ENCODE measurements at regions not wholly inside any gene's neighbourhood (a gene's known extent, or its start where the extent isn't known, plus 50 kb on each side); places are given as distances from the start of the nearest gene placed in this dataset.

GRCh38 chr6:17047889-17048288, 54.0 kb upstream of the STMND1 start:
- no peak for DNase-seq

- no peak for DNase-seq
Measured at GRCh38 chr6:17045581-17046322, 56.1 kb upstream of the STMND1 start.

- no peak for DNase-seq
Measured at GRCh38 chr6:17043148-17043522, 58.7 kb upstream of the STMND1 start.

DNA sequence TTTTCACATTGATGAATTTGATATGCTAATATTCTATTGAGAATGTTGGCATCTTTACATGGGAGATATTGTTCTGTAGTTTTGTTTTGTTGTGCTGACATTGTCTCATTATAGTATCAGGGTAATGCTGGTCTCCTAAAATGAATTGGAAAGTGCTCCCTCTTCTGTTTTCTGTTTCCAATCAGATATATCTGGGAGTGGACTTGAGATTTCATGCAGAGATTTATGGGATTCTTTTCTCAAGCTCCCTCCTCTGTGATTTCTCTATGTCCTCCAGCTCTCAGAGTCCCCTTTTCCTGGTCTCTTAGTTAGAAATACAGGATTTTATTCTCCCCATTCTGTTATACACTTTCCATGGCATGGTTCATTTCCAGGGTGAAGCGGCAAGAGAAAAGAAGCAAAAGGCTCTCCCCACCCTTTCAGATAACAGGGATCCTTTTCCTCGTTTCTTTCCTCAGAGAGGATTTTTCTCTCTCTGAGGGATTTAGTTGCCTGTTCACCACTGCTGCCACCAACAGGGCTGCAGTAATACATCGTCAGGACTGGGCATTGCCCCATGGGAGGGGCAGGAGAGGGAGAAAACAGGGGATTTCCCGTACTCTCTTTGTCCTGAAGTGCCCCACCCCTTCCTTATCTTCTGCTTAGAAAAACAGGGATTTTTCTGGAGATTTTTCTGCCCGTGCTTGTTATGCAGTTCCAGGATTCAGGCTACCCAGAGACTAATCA, 59.3 kb upstream of the STMND1 start:
- DNase-seq: no peak

DNA sequence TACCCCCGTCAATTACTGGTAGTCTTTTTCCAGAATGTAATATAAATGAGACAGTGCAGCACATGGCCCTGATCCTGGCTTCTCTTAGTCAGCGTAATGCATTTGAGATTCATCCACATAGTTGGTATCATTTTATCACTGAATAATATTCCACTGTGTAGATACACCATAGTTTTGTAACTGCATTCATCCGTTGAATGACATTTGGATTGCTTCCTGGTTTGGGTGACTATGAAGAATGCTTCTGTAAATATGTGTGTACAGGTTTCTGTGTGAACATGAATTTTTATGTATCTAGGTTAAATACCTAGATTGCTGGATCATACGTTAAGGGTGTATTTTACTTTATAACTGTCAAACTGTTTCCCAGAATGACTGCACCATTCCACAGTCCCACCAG, 62.6 kb upstream of the STMND1 start:
- no peak for DNase-seq

GRCh38 chr6:17038316-17038715, 63.5 kb upstream of the STMND1 start:
- DNase-seq: no peak

- DNase-seq: no peak
Measured at GRCh38 chr6:17036065-17036393, 65.8 kb upstream of the STMND1 start.

DNA sequence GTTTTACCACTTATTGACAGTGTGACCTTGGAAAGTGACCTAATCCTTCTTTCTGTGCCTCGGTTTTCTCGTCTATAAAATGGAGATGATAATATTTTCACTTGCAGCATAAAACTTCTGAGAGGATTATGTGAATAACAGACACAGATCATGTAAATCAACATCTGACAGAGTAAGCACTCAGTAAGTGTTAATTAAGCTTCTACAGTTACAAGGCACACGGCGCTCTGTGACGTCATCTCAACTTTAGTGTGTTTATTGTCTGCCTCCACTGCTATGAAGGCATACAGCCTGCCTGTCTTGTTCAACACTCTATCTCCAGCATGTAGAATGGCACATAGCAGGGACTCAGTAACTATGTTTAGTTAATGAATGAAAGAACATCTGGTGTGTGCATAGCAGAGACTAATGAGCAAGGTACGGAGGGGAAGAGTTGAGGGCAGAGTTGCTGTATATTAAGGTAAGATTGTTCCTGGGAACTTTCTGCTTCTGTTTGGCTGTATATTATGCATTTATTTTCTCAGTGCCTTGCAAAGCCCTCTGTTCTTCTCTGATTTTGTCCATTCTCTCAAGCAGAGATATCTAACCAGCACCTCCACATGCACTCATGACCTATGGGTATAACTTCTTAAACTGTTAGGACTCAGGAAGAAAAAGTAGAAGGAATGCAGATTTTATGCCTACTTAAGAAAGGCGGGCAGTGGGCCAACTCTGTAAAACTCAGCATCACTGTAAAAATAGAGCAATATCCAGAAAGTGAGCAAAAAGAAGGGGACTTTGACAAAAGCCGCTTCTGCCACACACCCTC, 66.4 kb upstream of the STMND1 start:
- DNase-seq: no peak

DNA sequence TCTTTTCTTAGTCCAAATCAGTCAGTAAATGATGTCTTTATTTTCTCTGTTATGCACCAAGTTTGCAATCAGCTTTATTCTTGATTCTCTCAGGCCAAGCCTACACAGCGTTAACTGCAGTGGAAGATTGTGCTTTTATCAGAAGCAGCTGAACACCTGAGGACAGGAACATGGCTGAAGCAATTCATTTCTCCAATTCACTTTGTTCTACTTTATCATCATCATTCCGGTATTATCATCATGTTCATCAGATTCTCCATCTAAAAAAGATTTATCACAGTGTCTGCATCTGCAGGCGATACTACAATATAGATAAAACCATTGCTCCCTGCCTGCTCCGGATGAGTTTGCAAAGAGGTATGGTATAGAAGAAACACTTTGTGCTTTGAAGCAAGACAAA, 68.1 kb upstream of the STMND1 start:
- no peak for DNase-seq

DNA sequence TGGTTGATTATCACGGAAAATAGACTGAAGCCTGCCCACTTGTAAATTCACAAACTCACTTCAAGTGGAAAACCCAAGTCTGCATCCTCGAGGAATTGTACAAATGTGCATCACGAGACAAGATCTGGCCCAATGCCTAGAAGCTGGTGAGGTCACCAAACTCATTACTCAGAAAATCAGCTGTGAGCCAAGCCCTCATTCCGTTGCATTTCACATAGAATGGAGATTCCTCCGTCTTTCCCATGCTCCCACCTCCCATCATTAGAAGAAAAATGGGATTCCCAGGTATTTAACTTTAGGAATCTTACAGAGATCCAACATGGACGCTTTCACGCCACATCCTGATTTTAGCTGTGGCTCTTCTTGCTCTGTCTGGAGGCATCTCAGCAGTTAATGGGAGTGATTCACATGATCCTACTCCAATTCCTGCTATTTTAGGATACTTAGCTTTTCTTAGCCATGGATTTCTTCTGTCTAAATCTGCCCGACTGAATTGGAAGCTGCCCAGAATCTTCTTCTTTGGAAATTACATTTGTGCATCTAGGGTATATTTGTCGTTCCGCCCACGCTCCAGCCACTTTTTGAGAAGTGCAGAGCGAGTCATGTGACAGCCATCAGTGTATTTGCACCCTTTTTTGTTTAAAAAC, 68.7 kb upstream of the STMND1 start:
- no peak for DNase-seq

DNA sequence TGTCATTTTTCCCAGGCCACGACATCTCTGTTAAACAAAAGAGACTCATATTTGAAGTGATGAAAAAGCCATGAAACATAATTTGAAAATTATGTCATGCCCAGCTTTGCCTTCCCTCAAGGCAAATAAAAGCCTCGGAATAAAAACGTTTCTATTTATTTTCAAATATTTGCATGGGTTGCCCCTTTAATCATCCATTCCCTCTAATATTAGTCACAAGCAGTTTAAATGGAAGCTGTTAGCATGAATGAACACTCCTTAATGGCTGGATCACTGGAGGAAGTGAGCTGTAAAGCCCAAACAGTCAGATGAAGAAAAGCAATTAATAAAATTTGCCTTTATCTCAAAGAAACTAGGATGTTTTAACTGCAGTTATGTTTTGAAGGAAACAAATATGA, 69.3 kb upstream of the STMND1 start:
- DNase-seq: no peak

- no peak for DNase-seq
Measured at GRCh38 chr6:17031961-17032360, 69.9 kb upstream of the STMND1 start.

DNA sequence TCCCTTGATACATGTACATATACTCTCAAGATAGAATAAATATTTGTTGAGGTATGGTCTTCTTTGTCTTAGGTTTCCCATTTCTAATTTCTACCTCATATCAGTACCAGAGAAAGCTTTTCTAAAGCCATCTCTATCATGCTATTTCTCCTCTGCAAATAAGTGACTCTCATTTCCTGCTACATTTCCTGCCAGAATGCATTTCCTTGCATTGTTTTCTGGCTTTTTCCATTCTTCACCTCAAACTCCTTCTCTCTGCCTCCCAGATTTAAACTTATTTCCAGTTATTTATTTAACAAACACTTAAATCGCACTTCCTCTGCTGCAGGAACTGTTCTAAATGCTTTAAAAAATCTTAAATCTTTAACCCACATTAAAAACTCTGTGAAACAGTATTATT, 74.4 kb upstream of the STMND1 start:
- DNase-seq: no peak

- DNase-seq: no peak
Measured at GRCh38 chr6:17022604-17023003, 79.2 kb upstream of the STMND1 start.

DNA sequence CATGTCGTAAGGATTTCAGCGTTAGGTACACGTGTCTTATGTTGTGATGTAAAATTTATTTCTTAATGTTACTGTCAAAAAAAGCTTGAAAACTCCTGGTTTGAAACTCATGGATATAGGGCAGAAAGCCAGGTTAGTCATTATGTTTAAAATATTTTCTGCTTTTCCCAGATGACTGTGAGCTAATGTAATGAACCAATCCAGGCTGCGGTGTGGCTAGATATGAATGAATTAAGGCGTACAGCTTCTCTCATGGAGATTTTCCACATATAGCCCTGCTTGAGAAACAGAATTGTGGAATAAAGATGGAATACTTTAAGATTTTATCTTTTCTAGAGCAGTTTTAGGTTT, 80.3 kb upstream of the STMND1 start:
- DNase-seq: no peak

GRCh38 chr6:17020889-17021538, 80.8 kb upstream of the STMND1 start:
- DNase-seq: no peak

GRCh38 chr6:17018425-17018824, 83.4 kb upstream of the STMND1 start:
- no peak for DNase-seq

- no peak for DNase-seq
Measured at GRCh38 chr6:17017416-17017815, 84.4 kb upstream of the STMND1 start.

- DNase-seq: peak; percentile 72
Measured at GRCh38 chr6:17015551-17016381, 86.1 kb upstream of the STMND1 start.

DNA sequence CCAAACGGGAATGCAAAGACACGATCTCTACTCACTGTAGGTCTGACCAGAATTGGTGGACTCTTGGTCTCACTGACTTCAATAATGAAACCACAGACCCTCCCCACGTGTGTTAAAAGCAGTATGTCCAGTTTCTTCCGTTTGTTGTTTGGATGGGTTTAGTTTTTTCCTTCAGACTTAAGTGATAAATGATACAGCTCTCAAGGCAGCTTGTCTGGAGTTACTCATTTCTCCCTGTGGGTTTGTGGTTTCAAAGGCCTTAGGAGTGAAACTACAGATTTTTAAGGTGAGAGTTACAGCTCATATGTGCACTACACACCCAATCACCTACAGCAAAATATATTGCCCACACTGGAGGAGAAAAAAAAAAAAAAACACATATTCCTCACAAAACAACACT, 86.7 kb upstream of the STMND1 start:
- no peak for DNase-seq

GRCh38 chr6:17013701-17014100, 88.1 kb upstream of the STMND1 start:
- no peak for DNase-seq

Measured in activated effector memory CD4-positive, alpha-beta T cell treated with anti-CD3 and anti-CD28 coated beads, Interleukin-2, amount 50 U/mL, for 16 hours (primary cell).